GM18502 (cell line): ENCODE measurements at regions not wholly inside any gene's neighbourhood (a gene's known extent, or its start where the extent isn't known, plus 50 kb on each side); places are given as distances from the start of the nearest gene placed in this dataset.

Source experiments
- ATAC-seq: cut with Tn5 transposase; IDR thresholded peaks from one replicate; pipeline ENCODE4 v1.9.1; 2021; ENCODE audit warnings: mild to moderate bottlenecking; ENCODE audit not compliant: unreplicated experiment, poor library complexity

DNA sequence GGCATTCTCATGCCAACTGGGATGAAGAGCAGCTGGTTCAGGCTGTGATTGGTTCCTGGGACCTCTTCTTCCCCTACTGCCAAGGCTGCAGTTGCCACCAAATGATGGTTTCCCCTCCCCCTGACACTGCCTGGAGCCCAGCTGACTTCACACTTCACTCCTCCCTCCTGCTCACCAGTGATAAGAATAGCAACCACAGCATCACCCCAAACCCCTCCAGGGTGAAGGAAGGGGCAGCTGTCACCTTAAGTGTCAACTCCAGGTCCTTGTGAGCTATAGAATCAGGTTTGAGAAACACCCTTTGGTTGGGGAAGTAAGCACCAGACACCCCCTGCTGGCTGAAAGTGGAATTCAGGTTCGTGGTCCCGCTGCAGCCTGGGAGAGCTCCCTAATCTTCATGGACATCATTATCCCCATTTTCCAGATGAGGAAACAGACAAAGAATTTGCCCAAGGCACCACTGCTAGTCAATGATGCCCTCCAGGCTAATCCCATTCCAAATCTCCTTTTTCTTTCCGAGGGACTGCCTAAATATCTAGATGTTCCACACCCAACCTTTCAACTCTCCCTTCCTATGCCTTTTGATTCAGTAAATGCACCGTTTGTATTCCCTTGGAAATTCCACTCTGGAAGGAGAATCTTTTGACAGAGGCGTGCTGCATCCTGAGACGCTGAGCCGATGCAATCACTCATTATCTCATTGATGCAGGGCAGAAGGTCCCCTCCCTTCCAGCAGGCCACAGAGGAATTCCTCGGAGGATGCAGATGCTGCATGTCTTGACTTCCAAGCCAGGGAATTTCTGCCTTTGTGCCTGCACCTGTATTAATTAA lies 50.6 kb upstream of the UQCRFS1 start:
- peak; percentile 66 for ATAC-seq

DNA sequence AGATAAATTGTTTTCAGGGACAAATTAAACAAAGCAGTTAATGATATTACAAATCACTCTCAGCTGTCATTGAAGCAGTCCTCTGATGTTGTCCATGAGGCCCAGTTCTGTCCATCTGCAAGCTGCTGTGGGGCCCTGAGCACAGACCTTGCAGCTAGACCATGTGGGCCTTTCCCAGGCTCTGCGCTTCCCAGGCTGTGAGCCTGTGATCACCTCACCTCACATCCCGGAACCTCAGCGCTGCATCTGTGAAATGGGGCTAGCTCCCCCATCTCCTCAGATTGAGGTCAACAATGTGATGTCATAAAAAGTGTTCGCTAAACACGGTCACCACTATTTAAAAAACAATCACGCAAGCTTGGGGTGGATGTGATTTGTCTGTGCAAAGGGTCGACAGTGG lies 51.9 kb upstream of the UQCRFS1 start:
- no peak for ATAC-seq

DNA sequence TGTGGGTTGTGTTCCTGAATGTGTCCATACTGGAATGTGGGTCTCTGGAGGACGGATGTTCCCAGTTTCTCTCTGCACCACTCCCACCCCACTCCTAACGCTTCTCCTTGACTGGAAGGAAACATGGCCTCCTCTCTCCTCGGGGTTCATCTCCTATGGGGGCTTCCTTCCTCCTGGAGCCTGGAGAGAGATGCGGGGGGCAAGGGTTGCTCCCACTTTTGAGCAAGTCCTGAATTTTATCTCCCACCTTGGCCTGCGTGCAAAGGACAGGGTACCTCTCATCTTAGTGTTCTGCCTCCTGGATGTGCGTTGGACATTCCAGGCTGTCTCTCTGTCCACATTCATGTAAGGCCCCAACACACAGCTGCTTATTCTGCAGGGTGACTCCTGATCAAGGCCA lies 52.5 kb upstream of the UQCRFS1 start:
- ATAC-seq = no peak

DNA sequence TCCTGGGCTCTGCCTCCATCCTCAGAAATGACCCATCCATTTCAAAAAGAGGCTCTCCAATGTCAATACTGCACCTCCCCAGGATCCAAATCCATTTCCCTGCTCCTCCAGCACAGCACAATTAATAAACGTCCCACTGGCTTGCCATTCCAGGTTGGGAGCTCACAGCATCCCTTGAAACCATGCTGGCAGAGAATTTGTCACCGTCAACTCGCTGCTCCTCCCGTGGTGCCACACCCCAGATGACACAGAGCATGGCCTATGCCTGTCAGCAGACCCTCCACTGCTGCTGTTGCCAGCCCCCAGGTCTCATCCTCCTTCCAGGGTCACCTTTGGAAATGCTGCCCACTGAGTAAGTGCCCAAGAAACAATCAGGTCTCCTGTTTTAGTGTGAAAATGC lies 53.0 kb upstream of the UQCRFS1 start:
- no peak for ATAC-seq

DNA sequence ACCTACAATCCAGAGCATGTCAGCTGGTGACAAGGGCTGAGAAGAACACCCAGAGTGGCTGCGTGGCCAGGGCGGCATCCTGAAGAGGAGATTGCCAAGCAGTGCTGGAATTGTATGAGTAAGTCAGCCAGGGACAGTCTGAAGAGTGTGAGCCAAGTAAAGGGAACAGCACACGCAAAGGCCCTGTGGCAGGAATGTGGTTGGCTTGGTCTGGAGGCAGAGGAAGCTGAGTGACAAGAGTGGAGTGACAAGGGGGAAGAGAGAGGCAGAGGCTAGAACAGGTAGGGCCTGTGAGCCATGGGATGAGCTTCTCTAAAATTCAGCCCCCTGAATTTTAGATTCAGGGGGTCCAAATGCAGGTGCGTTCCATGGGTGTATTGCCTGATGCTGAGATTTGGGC lies 53.7 kb upstream of the UQCRFS1 start:
- ATAC-seq = no peak

DNA sequence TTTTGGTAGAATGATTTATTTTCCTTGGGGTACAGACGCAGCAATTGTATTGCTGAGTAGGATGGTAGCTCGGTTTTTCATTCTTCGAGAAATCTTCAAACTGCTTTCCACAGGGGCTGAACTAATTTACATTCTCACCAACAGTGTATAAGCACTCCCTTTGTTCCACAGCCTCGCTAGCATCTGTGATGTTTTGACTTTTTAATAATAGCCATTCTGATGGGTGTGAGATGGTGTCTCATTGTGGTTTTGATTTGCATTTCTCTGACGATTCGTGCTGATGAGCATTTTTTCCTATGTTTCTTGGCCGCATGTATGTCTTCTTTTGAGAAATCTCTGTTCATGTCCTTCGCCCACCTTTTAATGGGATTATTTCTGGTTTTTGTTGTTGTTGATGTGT lies 54.8 kb upstream of the UQCRFS1 start:
- ATAC-seq = no peak

DNA sequence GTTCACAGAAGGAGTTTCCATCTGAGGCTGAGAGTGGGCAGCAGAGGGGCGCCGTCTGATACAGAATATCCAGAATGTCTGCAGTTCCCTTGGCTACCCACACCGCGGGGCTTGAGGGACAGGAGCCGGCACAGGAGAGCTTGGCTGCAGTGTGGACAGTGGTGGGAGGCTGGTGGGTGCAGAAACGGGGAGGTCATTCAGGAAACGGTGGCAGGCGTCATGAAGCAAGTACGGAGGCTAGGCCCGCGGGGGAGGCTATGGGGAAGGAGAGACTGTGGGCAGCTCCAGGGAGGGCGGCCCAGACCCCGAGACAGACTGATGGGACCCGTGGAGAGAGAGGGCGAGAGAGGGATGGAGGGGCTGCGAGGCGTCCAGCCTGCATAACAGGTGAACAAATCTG lies 55.2 kb upstream of the UQCRFS1 start:
- ATAC-seq = no peak

DNA sequence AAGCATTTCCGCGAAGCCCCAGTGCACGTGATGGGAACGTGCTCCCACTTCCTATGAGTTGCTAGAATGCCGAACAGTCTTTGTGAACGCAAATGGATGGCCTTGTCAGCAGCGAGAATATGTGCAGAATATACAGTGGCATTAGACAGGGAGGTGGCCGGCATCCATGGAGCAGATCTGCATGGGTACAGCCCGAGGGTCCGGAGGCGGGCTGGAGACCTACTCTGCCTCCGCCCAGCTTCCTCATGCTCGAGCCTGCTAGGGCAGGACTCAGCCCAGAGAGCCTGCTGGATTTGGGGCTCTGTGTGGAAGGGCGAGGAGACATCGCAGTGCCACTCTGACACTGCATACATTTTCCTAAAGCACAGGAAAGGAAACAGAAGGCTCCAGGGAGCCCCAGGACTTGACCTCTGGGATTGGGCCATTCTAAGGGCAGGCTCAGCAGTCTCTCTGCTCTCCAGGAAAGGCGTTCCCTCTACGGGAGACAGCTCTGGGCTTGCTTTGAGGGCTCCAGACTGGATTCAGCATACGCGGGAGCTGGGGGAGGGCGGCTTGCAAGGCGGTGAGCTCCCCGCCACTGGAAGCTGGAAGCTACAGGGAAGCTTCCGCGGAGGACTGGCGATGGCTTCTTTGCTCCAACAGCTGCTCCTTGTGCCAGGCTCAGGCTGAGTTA lies 55.9 kb upstream of the UQCRFS1 start:
- no peak for ATAC-seq

DNA sequence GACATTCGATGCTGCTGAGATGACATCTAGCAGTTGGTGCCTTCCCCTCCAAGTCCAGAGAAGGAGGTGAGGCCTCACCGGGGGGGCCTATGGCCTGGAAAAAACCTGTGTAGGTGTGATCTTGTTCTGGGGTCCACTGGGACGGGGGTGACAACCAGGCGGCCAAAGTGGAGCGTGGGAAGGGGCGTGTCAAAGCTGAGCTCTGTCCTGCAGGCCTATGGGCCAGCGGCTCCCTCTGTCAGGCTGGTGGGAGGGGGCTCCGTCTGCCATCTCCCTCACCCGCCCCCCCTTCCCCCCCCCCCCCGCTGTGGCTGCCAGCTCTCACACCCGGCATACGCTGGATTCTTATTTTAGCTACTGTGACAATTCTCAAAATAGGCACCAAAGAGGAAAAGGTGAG lies 56.7 kb upstream of the UQCRFS1 start:
- no peak for ATAC-seq

- no peak for ATAC-seq
These were observed 58.4 kb upstream of the UQCRFS1 start for GRCh38 chr19:29271341-29271740.

- ATAC-seq = no peak
These were observed 59.0 kb upstream of the UQCRFS1 start for GRCh38 chr19:29271911-29272310.

DNA sequence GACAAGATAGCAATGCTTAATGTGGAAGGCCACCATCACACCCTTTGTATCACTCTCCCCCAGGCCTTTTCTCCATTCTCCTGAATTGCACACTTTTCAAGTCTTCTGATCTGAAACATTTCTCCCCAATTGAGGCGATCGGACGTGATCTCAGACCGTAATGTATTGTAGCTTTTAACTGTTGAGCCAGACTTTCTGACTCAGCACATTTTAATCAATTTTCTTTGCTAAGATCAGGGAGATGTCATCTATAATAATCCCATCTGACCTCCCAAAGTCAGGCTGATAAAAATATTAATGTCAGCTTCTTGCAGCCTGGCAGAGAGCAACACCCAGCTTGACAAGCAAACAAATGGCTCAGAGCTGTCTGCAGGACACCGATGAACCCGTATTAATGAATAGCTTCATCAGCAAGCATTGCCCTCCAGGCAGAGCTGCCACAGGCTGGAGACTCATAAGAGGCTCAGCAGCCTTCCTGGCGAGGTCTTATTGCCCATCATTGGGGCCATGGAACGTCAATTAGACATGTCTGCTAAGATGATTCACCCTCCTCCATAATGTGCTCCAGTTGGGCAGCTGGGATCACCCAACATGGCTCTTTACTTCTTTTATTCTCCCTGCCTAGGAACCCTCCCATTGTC lies 60.2 kb upstream of the UQCRFS1 start:
- no peak for ATAC-seq

DNA sequence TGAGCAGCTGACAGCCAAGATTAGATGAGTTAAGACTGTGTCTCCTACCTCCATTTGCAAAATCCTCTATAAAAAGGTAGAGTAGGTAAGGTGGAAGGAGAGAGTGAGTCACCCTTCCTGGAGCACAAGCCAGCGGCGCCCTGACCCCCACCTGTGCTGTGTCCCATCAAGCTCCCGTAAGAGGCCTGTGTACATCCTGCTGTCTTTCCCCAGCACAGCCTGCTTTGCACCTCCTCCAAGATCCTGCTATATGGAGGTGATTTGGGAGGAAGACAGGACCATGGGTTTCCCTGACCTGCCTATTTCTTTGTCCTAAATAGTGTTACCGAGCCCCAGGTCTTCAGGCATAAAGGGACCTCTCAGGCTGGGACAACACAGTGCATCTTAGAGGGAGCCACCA lies 62.3 kb upstream of the UQCRFS1 start:
- no peak for ATAC-seq

DNA sequence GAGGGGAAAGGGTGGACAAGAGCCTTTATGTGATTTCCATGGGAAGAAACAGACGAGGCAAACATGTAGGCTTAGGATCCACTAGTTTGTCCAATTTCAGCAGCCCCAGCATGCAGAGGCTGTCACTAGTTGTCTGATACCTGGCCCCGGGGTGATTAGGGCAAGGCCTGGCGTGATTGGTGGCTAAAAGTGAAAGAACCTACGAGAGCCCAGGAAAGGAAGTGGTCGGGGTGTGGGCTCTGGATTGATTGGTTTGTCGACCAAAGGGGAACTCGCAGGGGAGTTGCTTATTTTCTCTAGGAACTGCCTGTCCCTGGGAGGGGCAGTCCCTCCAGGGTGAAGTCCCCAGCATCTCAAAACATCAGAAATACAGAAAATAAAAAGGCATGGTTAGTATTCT lies 64.2 kb upstream of the UQCRFS1 start:
- peak; percentile 97 for ATAC-seq

DNA sequence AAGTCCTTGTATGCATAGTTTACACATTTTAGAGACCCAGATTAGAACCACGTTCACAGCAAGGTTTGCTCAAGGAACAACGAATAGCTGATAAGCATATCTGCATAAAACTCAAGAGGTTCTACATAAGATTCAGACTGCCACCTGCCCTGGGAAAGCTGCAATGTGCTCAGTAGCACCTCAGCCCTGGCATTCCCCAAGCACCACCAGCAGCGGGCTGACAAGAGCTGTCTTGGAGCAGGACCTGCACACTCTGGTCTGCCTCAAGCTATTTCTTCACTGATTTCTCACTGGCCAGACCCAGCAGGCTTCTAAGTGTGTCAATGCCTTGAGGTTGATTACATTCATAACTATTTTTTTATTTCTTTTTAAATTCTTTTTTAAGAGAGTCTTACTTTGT lies 65.8 kb upstream of the UQCRFS1 start:
- ATAC-seq = no peak

- ATAC-seq = no peak
These were observed 70.4 kb upstream of the UQCRFS1 start for GRCh38 chr19:29283366-29283765.

GRCh38 chr19:29285187-29285687 lies 72.3 kb upstream of the UQCRFS1 start:
- ATAC-seq = no peak

- ATAC-seq = no peak
These were observed 72.9 kb upstream of the UQCRFS1 start for GRCh38 chr19:29285878-29286277.

GRCh38 chr19:29287061-29287460 lies 74.1 kb upstream of the UQCRFS1 start:
- ATAC-seq = no peak

DNA sequence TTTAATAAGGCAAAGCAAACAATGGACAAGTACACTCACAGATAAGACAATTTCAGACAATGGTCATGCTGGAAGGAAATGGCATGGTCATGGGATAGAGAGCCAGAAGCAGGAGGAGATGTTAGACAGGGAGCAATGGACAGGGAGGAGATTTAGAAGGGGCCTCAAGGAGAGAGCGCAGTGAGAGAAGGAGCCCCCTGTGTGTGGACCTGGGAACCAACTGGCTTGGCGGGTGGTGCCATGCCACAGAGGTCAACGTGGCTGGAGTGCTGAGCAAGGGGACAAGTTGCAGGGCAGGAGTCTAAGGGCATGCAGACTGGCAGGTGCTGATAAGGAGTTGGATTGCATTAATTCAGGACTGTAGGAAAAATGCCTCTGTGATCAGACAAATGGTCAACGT lies 75.3 kb upstream of the UQCRFS1 start:
- ATAC-seq = no peak

- ATAC-seq = no peak
These were observed 76.1 kb upstream of the UQCRFS1 start for GRCh38 chr19:29289020-29289419.
